Endothelial cell of umbilical vein (primary cell): ENCODE measurements at regions not wholly inside any gene's neighbourhood (a gene's known extent, or its start where the extent isn't known, plus 50 kb on each side); places are given as distances from the start of the nearest gene placed in this dataset.

Experiments
- BruUV-seq: library from RNA; stranded (reverse); fragments of 400-500 nt; replicated peaks from 2 replicates; lab custom pipeline; 2021; lab: Mats Ljungman, UMichigan
- CTCF ChIA-PET: fragments of 300-600, 350-600 bp; sonication (Branson Sonifier 250); formaldehyde crosslinking; loops from one replicate; lab custom pipeline; 2021; ENCODE audit warnings: antibody characterized with exemption, inconsistent platforms; lab: Charles Lee
- POLR2A ChIA-PET: fragments of 300-600, 350-600 bp; sonication (Branson Sonifier 250); formaldehyde crosslinking; loops from one replicate; lab custom pipeline; 2021; ENCODE audit warnings: antibody characterized with exemption, inconsistent platforms; lab: Charles Lee
- DNase-seq: peaks from one replicate; pipeline ENCODE4 v3.0.0-alpha.2; 2011; ENCODE audit warnings: low read depth, low spot score
- FAIRE-seq: peaks from 2 replicates; lab custom pipeline; 2011; peaks lifted over from hg19 to GRCh38; lab: Jason Lieb, UNC
- H2AFZ ChIP-seq: 2 replicates; pipeline ENCODE4 v1.6.0; 2012; ENCODE audit warnings: low read depth, low read length, control low read depth, inconsistent platforms
- H3K27ac ChIP-seq: 2 replicates; pipeline ENCODE4 v1.5.1; 2011; ENCODE audit warnings: low read depth, mild to moderate bottlenecking, control low read depth, low read length, moderate library complexity; ENCODE audit not compliant: insufficient read depth
- H3K27me3 ChIP-seq, 2 experiments: 2 replicates each; pipeline versions ENCODE4 v1.6.0 to v1.6.1; 2011; ENCODE audit warnings: low read length in 2 of 2, mixed read lengths in 1 of 2; ENCODE audit not compliant: control insufficient read depth in 2 of 2, insufficient read depth in 2 of 2
- H3K36me3 ChIP-seq, 2 experiments: 2 replicates in 1 of 2; 3 replicates in 1 of 2; pipeline ENCODE4 v1.5.1; 2011; ENCODE audit warnings: low read length in 2 of 2, mild to moderate bottlenecking in 1 of 2, moderate library complexity in 1 of 2; ENCODE audit not compliant: control insufficient read depth in 2 of 2, insufficient read depth in 2 of 2; ENCODE audit errors: extremely low read depth in 1 of 2
- H3K4me1 ChIP-seq: 3 replicates; pipeline ENCODE4 v1.5.1; 2011; ENCODE audit warnings: mild to moderate bottlenecking, low read length; ENCODE audit not compliant: control insufficient read depth, insufficient read depth; ENCODE audit errors: extremely low read depth
- H3K4me2 ChIP-seq: 2 replicates; pipeline ENCODE4 v1.6.1; 2011; ENCODE audit warnings: low read length, control low read depth, mixed read lengths; ENCODE audit not compliant: insufficient read depth
- H3K4me3 ChIP-seq, 3 experiments: fragments of 200-600 bp in 1 of 3; sonication (generic), shearing (Covaris generic) in 1 of 3; replicated peaks in 1 of 3; 2 replicates each; pipeline ENCODE4 v1.5.1; 2011 to 2016; ENCODE audit warnings: control low read depth in 3 of 3, low read length in 3 of 3, mild to moderate bottlenecking in 2 of 3, inconsistent platforms in 1 of 3, low read depth in 1 of 3, moderate library complexity in 1 of 3; ENCODE audit not compliant: insufficient read depth in 1 of 3
- H3K79me2 ChIP-seq: 2 replicates; pipeline ENCODE4 v1.6.0; 2012; ENCODE audit warnings: low read length, inconsistent platforms; ENCODE audit not compliant: control insufficient read depth, insufficient read depth
- H3K9ac ChIP-seq: replicated peaks from 2 replicates; pipeline ENCODE3; 2011; ENCODE audit warnings: low read length, control low read depth; ENCODE audit not compliant: insufficient read depth; ENCODE audit errors: extremely low read depth
- H3K9me1 ChIP-seq: replicated peaks from 3 replicates; pipeline ENCODE4 v1.6.0; 2011; ENCODE audit warnings: mild to moderate bottlenecking, low read length; ENCODE audit not compliant: control insufficient read depth, insufficient read depth; ENCODE audit errors: extremely low read depth
- H3K9me3 ChIP-seq: replicated peaks from 2 replicates; pipeline ENCODE4 v1.5.1; 2012; ENCODE audit warnings: low read length, inconsistent platforms; ENCODE audit not compliant: control insufficient read depth, insufficient read depth
- H4K20me1 ChIP-seq: replicated peaks from 2 replicates; pipeline ENCODE3; 2011; ENCODE audit warnings: mild to moderate bottlenecking, low read length; ENCODE audit not compliant: control insufficient read depth, insufficient read depth; ENCODE audit errors: extremely low read depth
- EZH2 ChIP-seq: IDR thresholded peaks from 2 replicates; pipeline ENCODE4 v1.6.1; 2012; ENCODE audit warnings: borderline replicate concordance, low read depth, mild to moderate bottlenecking, moderate library complexity, low read length, inconsistent platforms; ENCODE audit not compliant: severe bottlenecking
- FOS ChIP-seq: IDR thresholded peaks from 2 replicates; pipeline ENCODE4 v1.6.1; 2011; ENCODE audit warnings: mild to moderate bottlenecking, low read length, moderate library complexity, borderline replicate concordance; ENCODE audit not compliant: insufficient read depth
- GATA2 ChIP-seq: IDR thresholded peaks from 2 replicates; pipeline ENCODE4 v1.7.0; 2011; ENCODE audit warnings: low read depth, mild to moderate bottlenecking, moderate library complexity, mixed read lengths, low read length; ENCODE audit not compliant: insufficient read length, insufficient read depth
- JUN ChIP-seq: IDR thresholded peaks from 2 replicates; pipeline ENCODE4 v1.6.1; 2011; ENCODE audit warnings: borderline replicate concordance, low read depth; ENCODE audit not compliant: insufficient read length, insufficient read depth
- MYC ChIP-seq: IDR thresholded peaks from one replicate; pipeline ENCODE4 v1.6.1; 2011; ENCODE audit warnings: mild to moderate bottlenecking, low read depth, low read length
- POLR2A ChIP-seq: IDR thresholded peaks from 2 replicates; pipeline ENCODE4 v1.6.1; 2012; ENCODE audit warnings: low read depth, mild to moderate bottlenecking, control low read depth, low read length
- POLR2AphosphoS5 ChIP-seq: IDR thresholded peaks from 2 replicates; pipeline ENCODE4 v1.6.1; 2012; ENCODE audit warnings: low read depth, mild to moderate bottlenecking, control low read depth, low read length, moderate library complexity; ENCODE audit not compliant: insufficient read depth
- dilution Hi-C: fragments of 300-500 bp; cut with MboI; formaldehyde crosslinking; loops from one replicate; pipeline ENCODE4 v1.15.0; 2019; ENCODE audit warnings: low sequenced_read_pairs; ENCODE audit not compliant: extremely low pct_ligation_motif_present
- intact Hi-C: fragments of 100-400 bp; cut with micrococcal nuclease; formaldehyde crosslinking; loops from one replicate; pipeline ENCODE4 v1.10.0; 2022
- TF ChIP-seq, protein P1 (sequence below), 2 donors: IDR thresholded peaks; 1 replicate in 1 of 2; 2 replicates in 1 of 2; pipeline ENCODE4 v1.5.1; 2011; ENCODE audit warnings: low read length in 2 of 2, mild to moderate bottlenecking in 2 of 2, moderate library complexity in 2 of 2, control low read depth in 1 of 2, inconsistent platforms in 1 of 2, low read depth in 1 of 2; ENCODE audit not compliant: insufficient read depth in 1 of 2; ENCODE audit errors: extremely low read depth in 1 of 2
- TF ChIP-seq, protein P2 (sequence below): IDR thresholded peaks from 2 replicates; pipeline ENCODE4 v1.6.1; 2011; ENCODE audit not compliant: insufficient read depth, insufficient read length

DNA sequence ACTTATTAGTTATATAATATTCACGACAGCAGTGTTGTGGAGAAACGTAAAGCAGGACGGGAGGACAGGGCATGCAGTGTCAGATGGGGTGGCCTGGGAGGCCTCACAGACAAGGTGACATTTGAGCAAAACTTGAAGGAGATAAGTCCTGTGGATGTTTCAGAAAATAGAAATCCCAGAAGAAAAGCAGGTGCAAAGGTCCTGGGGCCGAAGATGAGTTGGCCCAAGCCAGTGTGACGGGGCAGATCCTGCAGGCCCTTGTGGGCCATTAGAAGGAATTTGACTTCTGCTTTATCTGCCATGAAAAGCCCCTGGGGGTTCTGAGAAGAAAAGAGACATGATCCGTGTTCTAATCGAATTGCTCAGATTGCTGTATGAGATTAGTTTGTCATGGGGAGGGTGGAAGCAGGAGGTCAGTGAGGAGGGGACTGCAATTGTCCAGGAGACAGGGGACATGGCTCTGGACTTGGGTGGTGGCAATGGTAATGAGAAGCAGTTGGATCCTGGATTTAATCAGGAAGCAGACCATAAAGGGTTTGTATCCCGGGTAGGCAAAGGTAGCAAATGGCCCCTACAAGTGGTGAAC, 437.4 kb upstream of the SULF2 start:
- no peaks in the 10 kb centered on the region for H3K36me3 ChIP-seq
- POLR2A ChIA-PET: interaction anchor here (0.7 kb wide), 1 partner anchor 902 kb away, joined by 4 read pairs; no protein-coding TSS in a partner anchor
- no peak for TF ChIP-seq MYC
- TF ChIP-seq, protein P1, sequence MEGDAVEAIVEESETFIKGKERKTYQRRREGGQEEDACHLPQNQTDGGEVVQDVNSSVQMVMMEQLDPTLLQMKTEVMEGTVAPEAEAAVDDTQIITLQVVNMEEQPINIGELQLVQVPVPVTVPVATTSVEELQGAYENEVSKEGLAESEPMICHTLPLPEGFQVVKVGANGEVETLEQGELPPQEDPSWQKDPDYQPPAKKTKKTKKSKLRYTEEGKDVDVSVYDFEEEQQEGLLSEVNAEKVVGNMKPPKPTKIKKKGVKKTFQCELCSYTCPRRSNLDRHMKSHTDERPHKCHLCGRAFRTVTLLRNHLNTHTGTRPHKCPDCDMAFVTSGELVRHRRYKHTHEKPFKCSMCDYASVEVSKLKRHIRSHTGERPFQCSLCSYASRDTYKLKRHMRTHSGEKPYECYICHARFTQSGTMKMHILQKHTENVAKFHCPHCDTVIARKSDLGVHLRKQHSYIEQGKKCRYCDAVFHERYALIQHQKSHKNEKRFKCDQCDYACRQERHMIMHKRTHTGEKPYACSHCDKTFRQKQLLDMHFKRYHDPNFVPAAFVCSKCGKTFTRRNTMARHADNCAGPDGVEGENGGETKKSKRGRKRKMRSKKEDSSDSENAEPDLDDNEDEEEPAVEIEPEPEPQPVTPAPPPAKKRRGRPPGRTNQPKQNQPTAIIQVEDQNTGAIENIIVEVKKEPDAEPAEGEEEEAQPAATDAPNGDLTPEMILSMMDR (IDR thresholded peaks at IDR 0.05; ENCODE audit: extremely low read depth in 1 of 2, insufficient read depth in 1 of 2, low read depth in 1 of 2, low read length in 2 of 2): no peak
- TF ChIP-seq, protein P2, sequence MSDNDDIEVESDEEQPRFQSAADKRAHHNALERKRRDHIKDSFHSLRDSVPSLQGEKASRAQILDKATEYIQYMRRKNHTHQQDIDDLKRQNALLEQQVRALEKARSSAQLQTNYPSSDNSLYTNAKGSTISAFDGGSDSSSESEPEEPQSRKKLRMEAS: no peak
- TF ChIP-seq JUN: no peak
- no peak for TF ChIP-seq POLR2A
- no peak for TF ChIP-seq POLR2AphosphoS5
- TF ChIP-seq FOS: no peak
- no peak for TF ChIP-seq EZH2
- no peak for TF ChIP-seq GATA2
- H3K9ac ChIP-seq: no peak overlapping the region
- DNase-seq (no peak), FAIRE-seq (no peak)
- no peaks in the 10 kb centered on the region for H3K27me3 ChIP-seq
- CTCF ChIA-PET: no interaction called here
- no peaks in the 10 kb centered on the region for H4K20me1 ChIP-seq
- no peaks in the 10 kb centered on the region for H3K9me3 ChIP-seq
- no TSS peak for BruUV-seq
- H3K27ac ChIP-seq: no peak overlapping the region
- no peaks in the 10 kb centered on the region for H3K9me1 ChIP-seq
- no peaks in the 10 kb centered on the region for H3K79me2 ChIP-seq
- dilution Hi-C loops (no loop called here), intact Hi-C loops (no loop called here)
- no peak overlapping the region for H3K4me3 ChIP-seq
- no peak overlapping the region for H3K4me2 ChIP-seq
- no peaks in the 10 kb centered on the region for H3K4me1 ChIP-seq
- no peak overlapping the region for H2AFZ ChIP-seq
